Astrocyte of the cerebellum (primary cell): ENCODE measurements at regions not wholly inside any gene's neighbourhood (a gene's known extent, or its start where the extent isn't known, plus 50 kb on each side); places are given as distances from the start of the nearest gene placed in this dataset.

Experiments
- DNase-seq: peaks from one replicate; pipeline ENCODE4 v3.0.0-alpha.2; 2011; ENCODE audit warnings: low read depth
- H3K4me3 ChIP-seq: 2 replicates; pipeline ENCODE4 v1.5.1; 2011; ENCODE audit warnings: mild to moderate bottlenecking, low read depth, low read length, moderate library complexity
- CTCF ChIP-seq: IDR thresholded peaks from 2 replicates; pipeline ENCODE4 v1.5.1; 2012; ENCODE audit warnings: low read length, low read depth, moderate library complexity, mild to moderate bottlenecking; ENCODE audit errors: missing control alignments
- in situ Hi-C: cut with HindIII; loops from 2 replicates; pipeline ENCODE4 v1.10.0; 2017; ENCODE audit warnings: low sequenced_read_pairs

DNA sequence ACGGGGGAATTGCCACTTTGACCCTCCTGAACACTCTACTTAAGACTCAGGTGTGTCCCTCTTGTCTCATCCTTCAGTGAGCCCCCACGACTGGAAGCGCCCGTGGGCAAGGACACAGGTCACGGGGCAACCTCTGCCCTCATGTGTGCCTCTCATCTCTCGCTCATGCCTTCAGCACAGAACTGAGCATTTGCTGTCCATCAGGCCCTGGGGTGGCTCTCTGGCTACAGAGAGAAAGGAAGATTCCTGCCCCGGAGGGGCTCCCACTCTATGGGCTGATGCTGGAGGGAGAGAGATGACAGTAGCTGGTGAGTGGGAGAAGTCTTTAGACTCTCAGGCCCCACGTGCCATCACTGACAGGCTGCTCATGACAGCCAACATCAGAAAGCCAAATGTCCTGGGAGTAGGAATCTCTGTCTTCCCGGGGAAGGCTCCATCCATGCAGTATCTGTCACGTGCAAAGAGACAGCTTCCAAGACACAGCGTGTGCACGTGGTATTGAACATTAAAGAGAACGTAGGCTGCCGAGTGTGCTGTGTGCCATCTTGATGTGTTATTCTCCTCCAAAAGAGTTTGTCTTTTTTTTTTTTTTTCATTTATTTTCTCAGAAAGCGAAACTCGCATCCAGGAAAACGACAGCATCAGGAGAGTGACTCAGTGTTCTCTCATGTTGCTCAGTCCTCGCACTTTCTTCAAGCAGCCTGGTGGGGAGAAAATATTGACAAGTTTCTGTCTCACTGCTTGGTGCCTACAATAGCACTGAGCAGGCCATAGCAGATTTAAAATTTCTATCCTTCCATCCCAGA is 190.5 kb downstream of the GAS1 start:
- no peak for TF ChIP-seq CTCF
- no peak overlapping the region for H3K4me3 ChIP-seq
- in situ Hi-C loops: no loop called here
- DNase-seq: no peak

DNA sequence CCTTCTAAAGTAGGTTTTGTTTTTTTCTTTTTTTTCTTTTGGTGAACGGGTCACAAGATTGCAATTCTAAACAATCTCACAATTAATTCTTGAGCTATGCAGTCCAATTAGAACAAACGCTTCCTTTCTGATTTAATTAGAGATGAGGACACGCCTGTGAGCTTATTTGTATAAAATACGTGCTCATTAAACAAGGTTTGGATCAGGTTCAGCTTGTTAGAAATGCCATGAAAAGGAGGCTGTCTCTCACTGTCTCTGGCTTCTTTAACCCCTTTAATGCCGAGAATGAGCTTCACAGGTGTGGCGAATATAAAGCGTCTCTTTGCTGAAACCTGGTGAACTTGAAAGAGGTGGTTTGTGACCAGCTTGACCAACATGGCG is 191.8 kb downstream of the GAS1 start:
- in situ Hi-C loops: no loop called here

DNA sequence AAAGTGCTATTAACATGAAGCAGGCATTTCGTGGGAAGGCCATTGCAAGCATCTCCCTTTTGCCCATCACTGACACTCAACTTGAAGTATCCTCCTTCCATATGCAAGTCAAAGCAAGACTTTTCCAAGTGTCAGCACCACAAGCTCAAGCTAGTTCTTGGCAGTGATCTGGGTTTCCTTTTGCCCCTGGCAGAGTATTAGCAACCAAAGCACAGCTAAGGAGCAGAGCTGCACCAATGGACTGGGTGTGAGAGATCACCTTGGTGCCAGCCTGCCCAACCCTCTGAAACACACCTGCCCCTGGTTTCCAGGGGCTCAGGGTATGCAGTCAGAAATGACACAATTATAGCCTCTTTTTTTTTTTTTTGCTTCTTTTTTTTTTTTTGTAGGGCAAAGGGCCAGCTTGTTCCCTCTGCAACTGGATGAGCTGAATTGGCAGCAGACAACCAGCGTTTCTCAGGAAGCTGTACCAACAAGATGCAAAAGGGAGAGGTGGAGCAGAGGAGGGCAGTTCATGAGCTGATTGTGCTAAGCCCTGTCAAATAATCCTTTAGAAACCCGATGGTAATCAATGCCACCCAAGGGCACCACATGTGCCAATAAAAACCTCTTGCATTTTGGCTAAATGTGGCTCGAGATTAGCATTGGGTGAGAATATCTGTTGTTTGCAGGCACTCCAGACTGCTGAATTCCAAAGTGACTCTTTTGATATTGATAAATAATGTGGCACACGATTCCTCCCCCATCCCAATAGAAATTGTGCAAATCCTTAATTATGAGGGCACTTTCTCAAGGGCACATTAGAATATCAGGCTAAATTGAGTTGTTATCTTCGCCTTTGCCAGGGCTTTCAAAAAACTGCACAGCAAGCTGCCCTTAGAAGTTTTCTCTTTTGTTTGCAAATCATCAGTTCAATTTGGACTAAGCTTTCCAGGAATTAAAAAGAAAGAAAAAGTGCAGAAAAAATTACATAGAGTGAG is 192.4 kb downstream of the GAS1 start:
- TF ChIP-seq CTCF: no peak
- in situ Hi-C loops: no loop called here
- H3K4me3 ChIP-seq: no peak overlapping the region
- DNase-seq: no peak

More for the DNA sequence above, 191.8 kb downstream of the GAS1 start:
- TF ChIP-seq CTCF: no peak
- no peak overlapping the region for H3K4me3 ChIP-seq
- DNase-seq: no peak

GRCh38 chr9:86753836-86754235 is 193.5 kb downstream of the GAS1 start:
- in situ Hi-C loops: no loop called here
- DNase-seq: no peak

DNA sequence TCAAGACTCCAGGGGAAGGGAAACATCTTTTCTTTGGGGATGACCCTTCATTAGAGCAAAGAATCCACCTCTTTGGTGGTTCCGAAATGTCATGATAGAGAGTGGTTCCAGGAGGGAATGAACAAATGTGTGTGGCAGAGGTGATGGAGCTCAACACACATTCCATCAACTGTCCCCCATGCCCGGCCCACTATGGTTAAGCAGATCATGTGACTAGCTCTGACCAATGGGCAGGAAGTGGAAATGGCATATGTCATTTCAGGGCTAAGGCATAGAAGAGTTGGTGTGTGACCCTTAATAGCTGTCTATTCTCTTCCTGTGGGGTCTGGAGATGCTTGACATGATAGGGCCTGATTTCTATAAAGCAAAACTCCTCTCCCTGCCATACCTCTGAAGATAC is 194.6 kb downstream of the GAS1 start:
- DNase-seq: no peak
- H3K4me3 ChIP-seq: no peak overlapping the region
- TF ChIP-seq CTCF: no peak
- in situ Hi-C loops: no loop called here

More at GRCh38 chr9:86753836-86754235, 193.5 kb downstream of the GAS1 start:
- H3K4me3 ChIP-seq: no peak overlapping the region
- TF ChIP-seq CTCF: no peak

DNA sequence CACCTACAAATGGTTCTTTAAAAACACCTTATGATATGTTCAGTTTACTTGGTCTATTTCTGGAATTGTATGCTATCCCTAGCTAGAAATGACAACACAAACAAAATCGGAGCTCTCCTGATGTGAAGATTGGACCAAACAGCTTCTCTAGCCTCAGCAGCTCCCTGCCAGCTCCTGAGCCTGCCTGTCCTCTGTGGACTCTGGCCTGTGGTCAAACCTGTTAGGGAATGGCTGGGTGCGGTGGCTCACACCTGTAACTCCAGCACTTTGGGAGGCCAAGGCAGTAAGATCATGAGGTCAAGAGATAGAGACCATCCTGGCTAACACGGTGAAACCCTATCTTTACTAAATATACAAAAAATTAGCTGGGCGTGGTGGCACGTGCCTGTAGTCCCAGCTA is 195.3 kb downstream of the GAS1 start:
- no peak overlapping the region for H3K4me3 ChIP-seq
- no peak for DNase-seq
- TF ChIP-seq CTCF: no peak
- in situ Hi-C loops: no loop called here
